ENCODE measurements at regions not wholly inside any gene's neighbourhood (a gene's known extent, or its start where the extent isn't known, plus 50 kb on each side); places are given as distances from the start of the nearest gene placed in this dataset.
"Not testable (repeated sequence)": the region's sequence is repeated elsewhere in the genome, so short reads cannot be mapped to it uniquely, and the experiment has no call there.

DNA sequence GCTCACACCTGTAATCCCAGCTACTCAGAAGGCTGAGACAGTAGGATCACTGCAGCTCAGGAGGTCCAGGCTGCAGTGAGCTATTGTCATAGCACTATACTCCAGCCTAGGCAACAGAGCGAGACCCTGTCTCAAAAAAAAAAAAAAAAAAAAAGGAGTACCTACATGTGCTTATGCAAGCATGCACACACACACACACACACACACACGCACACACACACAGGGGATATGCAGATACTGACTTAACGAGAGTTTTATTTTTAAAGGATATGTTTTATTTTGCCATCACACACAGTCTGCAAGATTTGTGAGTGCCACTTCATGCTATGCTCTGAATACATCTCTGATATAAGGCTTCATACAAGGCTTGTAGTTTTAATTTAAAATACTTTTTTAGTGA lies 479.3 kb downstream of the NEBL start:
- H3K9me3 Mint-ChIP-seq (ENCODE audit: low read depth) = peaks cover 2% of the 10 kb centered on the region
- DNase-seq = no peak
- H3K4me1 Mint-ChIP-seq = no peaks in the 10 kb centered on the region
- no peaks in the 10 kb centered on the region for H3K27me3 Mint-ChIP-seq
- ATAC-seq = no peak
- no peak overlapping the region for H3K4me3 Mint-ChIP-seq
- CTCF ChIA-PET = no interaction called here
- no peaks in the 10 kb centered on the region for H3K36me3 Mint-ChIP-seq
- H3K27ac Mint-ChIP-seq = no peak overlapping the region

DNA sequence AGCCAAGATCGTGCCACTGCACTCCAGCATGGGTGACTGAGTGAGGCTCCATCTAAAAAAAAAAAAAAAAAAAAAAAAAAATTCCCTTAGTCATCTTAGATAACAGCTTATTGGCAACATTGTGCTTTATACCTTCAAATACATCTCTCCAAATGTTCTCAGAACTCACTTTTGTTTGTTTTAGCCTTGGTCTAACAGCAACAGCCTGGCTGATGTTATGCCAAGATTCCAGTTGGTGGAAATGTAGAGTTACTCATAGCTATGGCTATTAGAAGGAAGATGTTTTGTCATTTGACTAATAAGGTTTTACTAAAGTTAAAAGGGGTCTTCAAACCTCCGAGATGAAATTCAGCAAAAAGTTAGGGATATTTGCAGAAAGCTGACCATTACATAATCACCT lies 481.4 kb downstream of the NEBL start:
- CTCF ChIA-PET = no interaction called here
- DNase-seq = no peak

DNA sequence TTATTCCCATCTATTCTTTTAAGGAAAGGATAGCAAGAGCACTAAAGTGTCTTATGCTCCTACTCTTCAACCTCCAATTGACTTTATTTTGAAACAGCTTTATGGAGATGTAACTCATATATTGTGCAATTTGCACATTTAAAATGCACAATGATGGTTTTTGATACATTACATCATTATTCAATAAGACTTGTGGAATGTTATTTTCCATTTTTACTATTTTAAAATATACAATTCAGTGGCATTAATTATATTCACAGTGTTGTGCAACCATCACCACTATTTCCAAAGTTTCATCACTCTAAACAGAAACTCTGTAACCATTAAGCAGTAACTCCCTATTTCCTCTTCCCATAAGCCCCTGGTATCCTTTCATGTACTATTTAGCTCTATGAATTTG lies 489.8 kb downstream of the NEBL start:
- CTCF ChIA-PET = no interaction called here
- peaks cover 13% of the 10 kb centered on the region for H3K9me3 Mint-ChIP-seq (ENCODE audit: low read depth)
- H3K36me3 Mint-ChIP-seq = no peaks in the 10 kb centered on the region

More for the DNA sequence above, 481.4 kb downstream of the NEBL start:
- Mint-ChIP-seq H3K27me3 (no peaks in the 10 kb centered on the region), H3K4me3 (no peak overlapping the region), H3K9me3 (ENCODE audit: low read depth) (peaks cover 5% of the 10 kb centered on the region), H3K4me1 (no peaks in the 10 kb centered on the region), H3K36me3 (no peaks in the 10 kb centered on the region), H3K27ac (no peak overlapping the region)
- no peak for ATAC-seq

DNA sequence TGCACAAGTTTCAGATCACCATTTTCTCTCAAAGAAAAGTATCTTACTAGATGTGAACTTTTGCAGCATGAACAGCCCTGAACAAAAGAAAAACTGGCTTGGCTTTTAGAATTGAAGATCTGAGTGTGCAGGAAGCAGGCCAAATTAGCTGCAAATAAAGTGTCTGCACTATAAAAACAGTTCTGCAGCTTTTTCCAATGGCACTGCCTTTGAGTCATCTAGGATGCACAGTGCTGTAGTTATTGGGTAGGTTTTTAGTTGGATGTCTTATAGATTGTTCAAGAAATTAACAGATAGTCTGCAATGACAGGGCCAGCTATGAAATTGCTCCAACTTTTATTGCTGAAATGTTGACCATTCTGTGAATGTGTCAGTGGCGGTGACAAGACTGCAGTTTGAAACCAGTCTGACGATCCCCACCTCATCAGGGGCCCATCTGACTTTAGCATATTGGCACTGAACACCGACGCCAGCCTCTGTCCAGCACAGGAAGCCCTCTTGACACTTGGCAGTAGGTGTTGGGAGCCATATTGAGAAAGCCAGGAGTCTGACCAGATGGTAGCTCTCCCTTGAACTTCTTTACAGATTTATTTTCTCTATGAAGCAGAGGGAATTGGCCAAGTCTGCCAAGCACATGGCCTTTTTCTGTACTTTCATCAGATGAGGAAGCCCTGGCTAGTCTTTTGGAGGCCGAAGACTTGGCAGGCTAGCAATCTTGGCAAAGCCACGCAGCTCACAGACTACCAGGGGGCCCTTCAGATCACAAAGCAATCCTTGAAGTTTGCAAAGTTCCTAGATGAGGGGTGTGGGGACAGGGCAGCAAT lies 490.6 kb downstream of the NEBL start:
- CTCF ChIA-PET = no interaction called here
- no peak for ATAC-seq
- H3K27ac Mint-ChIP-seq = no peak overlapping the region

More for the DNA sequence above, 489.8 kb downstream of the NEBL start:
- no peak overlapping the region for H3K4me3 Mint-ChIP-seq
- H3K27ac Mint-ChIP-seq = no peak overlapping the region
- DNase-seq (no peak), ATAC-seq (no peak)
- H3K4me1 Mint-ChIP-seq = no peaks in the 10 kb centered on the region
- no peaks in the 10 kb centered on the region for H3K27me3 Mint-ChIP-seq

GRCh38 chr10:20405761-20406160 lies 491.4 kb downstream of the NEBL start:
- ATAC-seq = no peak
- DNase-seq = no peak
- H3K4me1 Mint-ChIP-seq = no peaks in the 10 kb centered on the region
- H3K27ac Mint-ChIP-seq = no peak overlapping the region
- peaks cover 10% of the 10 kb centered on the region for H3K9me3 Mint-ChIP-seq (ENCODE audit: low read depth)
- no peaks in the 10 kb centered on the region for H3K36me3 Mint-ChIP-seq
- CTCF ChIA-PET = no interaction called here
- no peaks in the 10 kb centered on the region for H3K27me3 Mint-ChIP-seq
- H3K4me3 Mint-ChIP-seq = no peak overlapping the region

More for the DNA sequence above, 490.6 kb downstream of the NEBL start:
- H3K27me3 Mint-ChIP-seq = no peaks in the 10 kb centered on the region
- DNase-seq = no peak
- H3K4me1 Mint-ChIP-seq = no peaks in the 10 kb centered on the region
- H3K4me3 Mint-ChIP-seq = no peak overlapping the region
- H3K36me3 Mint-ChIP-seq = no peaks in the 10 kb centered on the region
- peaks cover 11% of the 10 kb centered on the region for H3K9me3 Mint-ChIP-seq (ENCODE audit: low read depth)

DNA sequence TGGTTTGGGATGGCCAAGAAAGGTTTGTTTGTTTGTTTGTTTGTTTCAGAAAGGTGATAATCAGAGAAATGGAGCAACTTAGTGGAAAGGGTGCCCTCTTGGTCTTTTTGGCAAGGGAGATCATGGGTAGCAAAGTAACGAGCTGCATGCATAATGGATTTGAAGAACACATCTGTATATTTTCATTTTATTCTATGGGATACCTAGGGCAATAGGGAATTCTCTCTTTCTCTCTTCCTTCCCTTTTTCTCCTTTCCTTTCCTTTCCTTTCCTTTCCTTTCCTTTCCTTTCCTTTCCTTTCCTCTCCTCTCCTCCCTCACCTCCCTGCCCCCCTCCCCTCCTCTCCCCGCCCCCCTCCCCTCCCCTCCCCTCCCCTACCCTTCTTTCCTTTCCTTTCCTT lies 492.1 kb downstream of the NEBL start:
- Mint-ChIP-seq H3K36me3 (no peaks in the 10 kb centered on the region), H3K9me3 (ENCODE audit: low read depth) (peaks cover 10% of the 10 kb centered on the region), H3K27me3 (no peaks in the 10 kb centered on the region), H3K27ac (no peak overlapping the region), H3K4me3 (no peak overlapping the region), H3K4me1 (no peaks in the 10 kb centered on the region)
- ATAC-seq = no peak
- DNase-seq = no peak
- CTCF ChIA-PET = no interaction called here

DNA sequence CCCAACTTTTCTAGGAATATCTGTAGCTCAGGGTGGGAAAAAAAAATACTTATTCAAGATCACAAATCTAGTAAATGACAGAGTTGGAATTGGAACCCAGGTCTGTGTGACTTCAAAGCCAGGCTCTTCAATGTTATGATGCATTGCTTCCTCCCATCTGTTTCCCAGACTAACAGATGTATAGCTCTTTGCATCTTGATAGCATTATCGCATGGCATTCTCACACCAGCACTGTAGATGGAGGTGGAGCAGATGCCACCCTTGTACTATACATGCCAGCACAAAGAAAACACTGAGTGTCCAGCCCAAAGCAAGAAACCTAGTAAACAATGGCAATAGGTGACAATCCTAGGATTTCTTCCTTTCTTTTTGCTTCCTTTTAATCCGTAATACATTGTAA lies 497.3 kb downstream of the NEBL start:
- H3K4me3 Mint-ChIP-seq = no peak overlapping the region
- ATAC-seq (no peak), DNase-seq (no peak)
- no peaks in the 10 kb centered on the region for H3K27me3 Mint-ChIP-seq
- H3K27ac Mint-ChIP-seq = no peak overlapping the region
- CTCF ChIA-PET = no interaction called here
- H3K9me3 Mint-ChIP-seq (ENCODE audit: low read depth) = peaks cover 14% of the 10 kb centered on the region
- no peaks in the 10 kb centered on the region for H3K36me3 Mint-ChIP-seq
- H3K4me1 Mint-ChIP-seq = no peaks in the 10 kb centered on the region

DNA sequence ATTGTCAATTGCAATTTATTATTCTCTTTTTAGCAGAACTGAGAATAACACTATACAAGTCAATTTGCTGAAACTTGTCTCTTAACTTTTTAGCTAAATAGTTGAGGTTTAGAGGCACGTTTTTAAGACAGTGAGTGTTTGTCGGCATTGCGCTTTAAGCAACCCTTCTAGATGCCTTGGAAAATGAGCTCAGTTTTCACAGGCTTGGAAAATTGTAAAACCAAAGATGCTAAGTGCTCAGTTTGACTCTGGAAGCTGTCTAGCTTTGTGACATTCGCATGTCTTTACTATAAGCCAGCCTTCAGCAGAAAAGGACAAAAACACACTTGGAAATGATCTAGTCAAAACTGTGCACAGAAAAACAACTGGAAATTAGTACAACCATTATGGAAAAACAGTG lies 500.4 kb downstream of the NEBL start:
- no peak for ATAC-seq
- no peak for DNase-seq
- Mint-ChIP-seq H3K36me3 (no peaks in the 10 kb centered on the region), H3K4me3 (no peak overlapping the region), H3K27ac (no peak overlapping the region), H3K9me3 (ENCODE audit: low read depth) (peaks cover 17% of the 10 kb centered on the region), H3K4me1 (no peaks in the 10 kb centered on the region), H3K27me3 (no peaks in the 10 kb centered on the region)
- CTCF ChIA-PET = interaction anchor here (1.1 kb wide), 1 partner anchor 23 kb away, joined by 3 read pairs; no protein-coding TSS in a partner anchor

DNA sequence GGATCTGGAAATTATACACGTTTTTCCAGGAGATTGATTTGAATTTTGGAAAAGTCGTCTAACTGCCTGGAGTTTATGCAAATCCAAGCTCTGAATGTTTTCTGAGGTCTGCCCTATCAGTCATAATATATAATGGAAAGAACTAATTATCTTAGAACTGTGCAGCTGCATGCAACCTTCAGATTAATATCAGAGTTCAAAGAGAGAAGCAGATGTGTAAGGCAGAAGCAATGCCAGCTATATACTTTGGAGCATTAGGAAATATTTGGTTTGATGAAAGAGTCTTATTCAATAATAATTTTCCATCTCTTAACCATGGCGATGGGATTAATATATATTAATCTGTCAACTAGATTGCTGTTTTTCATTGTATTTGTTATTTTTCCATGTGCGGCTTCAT lies 500.9 kb downstream of the NEBL start:
- Mint-ChIP-seq H3K27me3 (no peaks in the 10 kb centered on the region), H3K36me3 (no peaks in the 10 kb centered on the region), H3K4me3 (no peak overlapping the region), H3K27ac (no peak overlapping the region), H3K4me1 (no peaks in the 10 kb centered on the region), H3K9me3 (ENCODE audit: low read depth) (peaks cover 17% of the 10 kb centered on the region)
- DNase-seq (no peak), ATAC-seq (no peak)
- CTCF ChIA-PET = interaction anchor here (1.1 kb wide), 1 partner anchor 23 kb away, joined by 3 read pairs; no protein-coding TSS in a partner anchor

DNA sequence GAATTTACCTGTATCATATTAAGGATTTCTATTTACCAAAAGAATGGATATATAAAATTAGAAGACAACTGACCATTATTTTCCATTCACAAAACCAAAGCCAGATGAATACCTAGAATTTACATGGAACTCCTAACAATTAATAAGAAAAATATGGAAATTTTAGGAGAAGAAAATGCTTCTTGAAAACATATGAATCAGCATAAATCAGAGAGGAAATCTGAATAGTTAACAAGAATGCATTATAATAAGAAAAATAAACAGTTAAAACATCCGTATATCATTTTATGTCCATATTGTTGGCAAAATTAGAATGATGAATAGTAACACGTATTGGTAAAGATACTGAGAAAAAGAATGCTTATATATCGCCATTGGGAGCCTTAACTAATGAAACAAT lies 505.5 kb downstream of the NEBL start:
- H3K4me1 Mint-ChIP-seq = no peaks in the 10 kb centered on the region
- peaks cover 10% of the 10 kb centered on the region for H3K9me3 Mint-ChIP-seq (ENCODE audit: low read depth)
- CTCF ChIA-PET = no interaction called here

DNA sequence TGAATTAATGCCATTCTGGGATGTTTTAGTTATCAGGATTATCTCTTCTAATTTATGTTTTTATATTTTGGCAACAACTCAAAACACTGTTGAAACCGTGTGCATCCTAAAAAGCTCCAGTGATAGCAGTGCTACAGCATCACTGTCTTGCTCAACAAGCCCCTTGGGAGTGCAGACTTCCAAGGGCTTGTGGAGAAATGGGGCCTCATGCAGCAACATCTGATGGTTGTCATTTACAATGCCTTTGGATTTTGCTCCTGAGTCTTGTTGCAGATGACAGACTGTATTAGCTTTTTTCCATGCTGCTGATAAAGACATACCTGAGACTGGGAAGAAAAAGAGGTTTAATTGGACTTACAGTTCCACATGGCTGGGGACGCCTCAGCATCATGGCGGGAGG lies 515.4 kb downstream of the NEBL start:
- peaks cover 13% of the 10 kb centered on the region for H3K9me3 Mint-ChIP-seq (ENCODE audit: low read depth)
- DNase-seq = no peak

More for the DNA sequence above, 505.5 kb downstream of the NEBL start:
- ATAC-seq (no peak), DNase-seq (no peak)
- H3K36me3 Mint-ChIP-seq = no peaks in the 10 kb centered on the region
- no peak overlapping the region for H3K4me3 Mint-ChIP-seq
- no peaks in the 10 kb centered on the region for H3K27me3 Mint-ChIP-seq
- no peak overlapping the region for H3K27ac Mint-ChIP-seq

DNA sequence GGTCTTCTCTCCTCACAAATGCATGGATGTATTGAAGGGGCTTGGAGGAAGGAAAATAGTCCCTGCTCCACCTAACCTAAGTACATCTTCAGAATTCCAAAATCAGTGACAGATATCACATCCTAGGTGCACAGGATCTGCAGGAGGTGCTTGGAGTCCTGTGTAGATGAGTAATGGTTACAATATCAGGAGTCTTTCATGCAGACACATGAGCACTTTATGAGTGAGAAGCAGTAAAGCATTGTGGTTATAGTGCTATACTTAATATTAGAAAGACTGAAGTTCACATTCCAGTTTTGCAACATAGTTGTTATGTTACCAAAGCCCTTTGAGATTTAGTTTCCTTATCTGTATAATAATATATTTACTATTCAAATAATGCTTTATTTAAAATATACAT lies 516.7 kb downstream of the NEBL start:
- no peaks in the 10 kb centered on the region for H3K4me1 Mint-ChIP-seq
- no peak overlapping the region for H3K4me3 Mint-ChIP-seq
- H3K36me3 Mint-ChIP-seq = no peaks in the 10 kb centered on the region
- H3K27me3 Mint-ChIP-seq = no peaks in the 10 kb centered on the region
- peaks cover 8% of the 10 kb centered on the region for H3K9me3 Mint-ChIP-seq (ENCODE audit: low read depth)
- no peak for DNase-seq
- ATAC-seq = no peak
- CTCF ChIA-PET = no interaction called here
- no peak overlapping the region for H3K27ac Mint-ChIP-seq

More for the DNA sequence above, 515.4 kb downstream of the NEBL start:
- Mint-ChIP-seq H3K4me1 (no peaks in the 10 kb centered on the region), H3K36me3 (no peaks in the 10 kb centered on the region), H3K27me3 (no peaks in the 10 kb centered on the region), H3K27ac (no peak overlapping the region), H3K4me3 (no peak overlapping the region)
- ATAC-seq = no peak
- CTCF ChIA-PET = no interaction called here

GRCh38 chr10:20372748-20373147 lies 524.4 kb downstream of the NEBL start:
- Mint-ChIP-seq H3K36me3 (no peaks in the 10 kb centered on the region), H3K27me3 (no peaks in the 10 kb centered on the region), H3K4me3 (no peak overlapping the region), H3K27ac (no peak overlapping the region), H3K4me1 (no peaks in the 10 kb centered on the region), H3K9me3 (ENCODE audit: low read depth) (peaks cover 8% of the 10 kb centered on the region)
- ATAC-seq = no peak
- DNase-seq = no peak
- CTCF ChIA-PET = no interaction called here

GRCh38 chr10:20370977-20371533 lies 526.1 kb downstream of the NEBL start:
- CTCF ChIA-PET; H3K27ac Mint-ChIP-seq; H3K36me3 Mint-ChIP-seq; ATAC-seq; DNase-seq; H3K4me1 Mint-ChIP-seq; H3K27me3 Mint-ChIP-seq; H3K4me3 Mint-ChIP-seq; H3K9me3 Mint-ChIP-seq (ENCODE audit: low read depth): not testable (repeated sequence)
